ENCODE measurements at regions not wholly inside any gene's neighbourhood (a gene's known extent, or its start where the extent isn't known, plus 50 kb on each side); places are given as distances from the start of the nearest gene placed in this dataset.

DNA sequence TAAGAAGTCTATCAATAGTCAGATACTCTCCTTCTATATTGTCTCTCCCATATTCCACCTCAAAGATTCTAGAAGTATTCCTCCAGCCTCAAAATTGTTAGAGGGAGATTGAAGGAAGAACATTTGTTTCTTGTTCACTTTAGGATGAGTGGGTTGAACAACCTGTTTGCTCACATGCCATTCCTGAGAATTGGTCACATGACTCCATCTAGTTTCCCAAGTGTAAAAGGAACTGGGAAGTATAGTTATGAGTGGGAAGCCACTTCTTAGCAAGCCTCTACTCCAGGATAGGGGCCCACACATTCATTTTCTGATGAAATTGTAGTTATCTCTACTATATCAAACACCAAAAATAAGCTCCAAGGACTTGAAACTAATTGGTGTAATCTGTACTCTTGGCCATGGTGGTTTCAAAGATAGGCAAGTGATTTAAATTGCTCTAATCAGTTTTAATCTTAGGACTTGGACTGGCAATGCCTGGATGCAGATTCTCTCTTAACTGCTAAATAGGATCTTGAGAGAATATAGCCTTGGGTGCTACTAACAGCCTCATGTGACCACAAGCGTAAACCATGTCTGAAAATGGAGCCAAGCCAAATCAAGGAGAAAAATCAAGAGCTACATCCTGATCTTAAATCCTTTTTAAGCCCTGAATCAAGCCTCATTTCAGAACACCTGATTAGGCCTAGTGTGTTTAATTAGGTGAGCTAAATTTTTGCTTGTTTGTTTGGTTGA, 758.7 kb upstream of the MAN1A1 start:
- Mint-ChIP-seq H3K27me3 (ENCODE audit: unreplicated experiment) (no peaks in the 10 kb centered on the region), H3K9me3 (ENCODE audit: unreplicated experiment) (no peaks in the 10 kb centered on the region), H3K4me1 (ENCODE audit: unreplicated experiment) (no peaks in the 10 kb centered on the region), H3K27ac (ENCODE audit: unreplicated experiment) (no peak overlapping the region), H3K36me3 (ENCODE audit: low read depth, unreplicated experiment) (no peaks in the 10 kb centered on the region), H3K4me3 (ENCODE audit: unreplicated experiment) (no peak overlapping the region)
- TF ChIP-seq, protein P1, sequence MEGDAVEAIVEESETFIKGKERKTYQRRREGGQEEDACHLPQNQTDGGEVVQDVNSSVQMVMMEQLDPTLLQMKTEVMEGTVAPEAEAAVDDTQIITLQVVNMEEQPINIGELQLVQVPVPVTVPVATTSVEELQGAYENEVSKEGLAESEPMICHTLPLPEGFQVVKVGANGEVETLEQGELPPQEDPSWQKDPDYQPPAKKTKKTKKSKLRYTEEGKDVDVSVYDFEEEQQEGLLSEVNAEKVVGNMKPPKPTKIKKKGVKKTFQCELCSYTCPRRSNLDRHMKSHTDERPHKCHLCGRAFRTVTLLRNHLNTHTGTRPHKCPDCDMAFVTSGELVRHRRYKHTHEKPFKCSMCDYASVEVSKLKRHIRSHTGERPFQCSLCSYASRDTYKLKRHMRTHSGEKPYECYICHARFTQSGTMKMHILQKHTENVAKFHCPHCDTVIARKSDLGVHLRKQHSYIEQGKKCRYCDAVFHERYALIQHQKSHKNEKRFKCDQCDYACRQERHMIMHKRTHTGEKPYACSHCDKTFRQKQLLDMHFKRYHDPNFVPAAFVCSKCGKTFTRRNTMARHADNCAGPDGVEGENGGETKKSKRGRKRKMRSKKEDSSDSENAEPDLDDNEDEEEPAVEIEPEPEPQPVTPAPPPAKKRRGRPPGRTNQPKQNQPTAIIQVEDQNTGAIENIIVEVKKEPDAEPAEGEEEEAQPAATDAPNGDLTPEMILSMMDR (IDR thresholded peaks at IDR 0.05; ENCODE audit: unreplicated experiment) = no peak
- no peak for DNase-seq (ENCODE audit: low spot score)

DNA sequence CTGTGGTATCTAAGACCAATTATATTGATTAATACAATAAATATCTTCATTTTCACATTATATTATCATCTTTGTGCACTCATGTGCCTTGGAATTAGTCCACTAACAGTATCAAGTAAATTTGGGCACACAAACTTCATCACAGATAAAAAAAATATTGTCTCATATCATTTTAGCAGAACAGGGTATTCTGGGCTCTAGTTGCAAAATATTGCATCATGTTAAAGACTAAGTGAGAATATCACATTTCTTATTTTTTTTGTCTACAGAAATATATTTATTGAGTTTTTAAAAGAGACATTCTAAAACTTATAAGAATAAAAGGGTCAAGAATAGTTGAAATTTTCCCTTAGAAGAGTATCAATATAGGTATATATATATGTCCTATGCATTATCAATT, 754.1 kb upstream of the MAN1A1 start:
- TF ChIP-seq, protein P1 (IDR thresholded peaks at IDR 0.05; ENCODE audit: unreplicated experiment) = no peak
- Mint-ChIP-seq H3K9me3 (ENCODE audit: unreplicated experiment) (no peaks in the 10 kb centered on the region), H3K4me1 (ENCODE audit: unreplicated experiment) (no peaks in the 10 kb centered on the region), H3K36me3 (ENCODE audit: low read depth, unreplicated experiment) (no peaks in the 10 kb centered on the region), H3K4me3 (ENCODE audit: unreplicated experiment) (no peak overlapping the region), H3K27ac (ENCODE audit: unreplicated experiment) (no peak overlapping the region), H3K27me3 (ENCODE audit: unreplicated experiment) (no peaks in the 10 kb centered on the region)
- no peak for DNase-seq (ENCODE audit: low spot score)

DNA sequence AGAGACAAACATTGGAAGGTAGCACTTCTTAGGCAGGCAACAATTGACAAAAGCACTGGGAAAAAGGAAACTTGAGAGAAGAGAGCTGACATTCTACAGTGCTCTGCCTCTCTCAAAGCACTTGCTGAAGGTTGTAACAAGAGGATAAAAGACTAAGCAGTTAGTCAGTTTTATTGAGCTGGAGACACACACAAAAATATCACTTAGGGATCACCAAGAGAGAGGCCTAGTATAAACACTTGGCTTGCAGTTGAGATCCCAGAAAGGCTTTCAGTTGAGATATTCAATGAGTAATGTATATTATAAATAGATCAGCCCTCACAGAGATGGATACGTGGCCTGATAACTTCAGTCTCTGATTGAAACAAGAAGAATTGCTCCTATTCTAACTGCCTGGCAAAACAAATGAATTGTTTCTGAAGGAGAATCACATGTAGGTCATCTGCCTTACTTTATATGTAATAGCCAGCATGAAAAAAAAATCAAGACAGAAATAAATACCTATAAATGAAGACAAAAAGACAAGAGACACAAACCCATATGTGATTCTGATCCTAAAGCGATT, 747.2 kb upstream of the MAN1A1 start:
- TF ChIP-seq, protein P1 (IDR thresholded peaks at IDR 0.05; ENCODE audit: unreplicated experiment) = no peak
- no peak for DNase-seq (ENCODE audit: low spot score)
- Mint-ChIP-seq H3K4me3 (ENCODE audit: unreplicated experiment) (no peak overlapping the region), H3K9me3 (ENCODE audit: unreplicated experiment) (no peaks in the 10 kb centered on the region), H3K36me3 (ENCODE audit: low read depth, unreplicated experiment) (no peaks in the 10 kb centered on the region), H3K27ac (ENCODE audit: unreplicated experiment) (no peak overlapping the region), H3K4me1 (ENCODE audit: unreplicated experiment) (no peaks in the 10 kb centered on the region), H3K27me3 (ENCODE audit: unreplicated experiment) (no peaks in the 10 kb centered on the region)

DNA sequence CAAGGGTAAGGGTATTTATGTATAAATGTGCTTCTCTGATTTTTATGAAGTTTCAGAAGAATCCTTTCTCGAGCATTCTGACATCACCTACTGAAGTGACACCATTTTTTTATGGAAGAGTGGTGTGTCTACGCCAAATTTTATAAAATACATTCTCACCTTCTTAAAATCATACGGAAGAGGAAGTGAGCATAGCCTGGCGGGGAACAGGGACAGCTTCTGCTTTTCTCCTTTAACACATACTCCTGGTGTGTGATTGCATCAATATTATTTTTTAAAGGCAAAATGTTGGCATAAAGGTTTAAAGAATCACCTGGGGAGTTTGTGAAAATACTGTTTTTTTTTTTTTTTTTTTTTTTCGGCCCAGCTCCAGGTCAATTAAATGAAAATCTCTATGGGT, 733.6 kb upstream of the MAN1A1 start:
- DNase-seq (ENCODE audit: low spot score) = no peak
- Mint-ChIP-seq H3K4me1 (ENCODE audit: unreplicated experiment) (no peaks in the 10 kb centered on the region), H3K4me3 (ENCODE audit: unreplicated experiment) (no peak overlapping the region), H3K27ac (ENCODE audit: unreplicated experiment) (no peak overlapping the region), H3K27me3 (ENCODE audit: unreplicated experiment) (no peaks in the 10 kb centered on the region), H3K9me3 (ENCODE audit: unreplicated experiment) (no peaks in the 10 kb centered on the region), H3K36me3 (ENCODE audit: low read depth, unreplicated experiment) (no peaks in the 10 kb centered on the region)
- TF ChIP-seq, protein P1 (IDR thresholded peaks at IDR 0.05; ENCODE audit: unreplicated experiment) = no peak

DNA sequence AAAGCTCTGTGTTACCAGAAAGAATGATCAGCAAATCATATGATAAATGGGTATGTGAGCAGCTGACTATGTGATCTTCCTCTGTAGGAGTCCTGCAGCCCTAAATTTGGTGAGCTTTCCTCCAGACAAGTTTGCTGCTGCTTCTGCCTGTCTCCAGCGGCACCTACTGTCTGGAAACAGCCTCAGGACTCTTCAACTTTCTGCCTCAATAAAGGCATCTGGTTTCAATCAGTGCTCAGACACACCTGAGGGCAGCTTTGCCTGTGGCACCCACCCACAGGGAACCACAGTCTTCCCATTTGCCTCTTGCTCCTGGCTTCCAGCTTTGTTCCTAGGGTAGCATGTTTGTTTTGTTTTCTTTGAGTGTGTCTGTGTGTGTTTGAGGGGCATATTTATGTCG, 727.9 kb upstream of the MAN1A1 start:
- H3K27me3 Mint-ChIP-seq (ENCODE audit: unreplicated experiment) = no peaks in the 10 kb centered on the region
- H3K4me3 Mint-ChIP-seq (ENCODE audit: unreplicated experiment) = no peak overlapping the region
- peak; percentile 9 for DNase-seq (ENCODE audit: low spot score)
- no peaks in the 10 kb centered on the region for H3K4me1 Mint-ChIP-seq (ENCODE audit: unreplicated experiment)
- TF ChIP-seq, protein P1 (IDR thresholded peaks at IDR 0.05; ENCODE audit: unreplicated experiment) = no peak
- H3K9me3 Mint-ChIP-seq (ENCODE audit: unreplicated experiment) = no peaks in the 10 kb centered on the region
- H3K27ac Mint-ChIP-seq (ENCODE audit: unreplicated experiment) = no peak overlapping the region
- H3K36me3 Mint-ChIP-seq (ENCODE audit: low read depth, unreplicated experiment) = no peaks in the 10 kb centered on the region

Measured in endothelial cell (in vitro differentiated cells).